NCI-H2029 treated with DMSO at 0.1 percent for 48 hours (cell line): ENCODE measurements at regions not wholly inside any gene's neighbourhood (a gene's known extent, or its start where the extent isn't known, plus 50 kb on each side); places are given as distances from the start of the nearest gene placed in this dataset.
"Not testable (repeated sequence)": the region's sequence is repeated elsewhere in the genome, so short reads cannot be mapped to it uniquely, and the experiment has no call there.

ENCODE experiments used
- DNase-seq: peaks from one replicate; lab custom pipeline; 2025; lab: John Stamatoyannopoulos, UW

- no peak for DNase-seq
These were observed 473.8 kb upstream of the HSF2 start for GRCh38 chr6:121925534-121926255.

GRCh38 chr6:121929301-121929700 is 470.2 kb upstream of the HSF2 start:
- DNase-seq, result no peak

DNA sequence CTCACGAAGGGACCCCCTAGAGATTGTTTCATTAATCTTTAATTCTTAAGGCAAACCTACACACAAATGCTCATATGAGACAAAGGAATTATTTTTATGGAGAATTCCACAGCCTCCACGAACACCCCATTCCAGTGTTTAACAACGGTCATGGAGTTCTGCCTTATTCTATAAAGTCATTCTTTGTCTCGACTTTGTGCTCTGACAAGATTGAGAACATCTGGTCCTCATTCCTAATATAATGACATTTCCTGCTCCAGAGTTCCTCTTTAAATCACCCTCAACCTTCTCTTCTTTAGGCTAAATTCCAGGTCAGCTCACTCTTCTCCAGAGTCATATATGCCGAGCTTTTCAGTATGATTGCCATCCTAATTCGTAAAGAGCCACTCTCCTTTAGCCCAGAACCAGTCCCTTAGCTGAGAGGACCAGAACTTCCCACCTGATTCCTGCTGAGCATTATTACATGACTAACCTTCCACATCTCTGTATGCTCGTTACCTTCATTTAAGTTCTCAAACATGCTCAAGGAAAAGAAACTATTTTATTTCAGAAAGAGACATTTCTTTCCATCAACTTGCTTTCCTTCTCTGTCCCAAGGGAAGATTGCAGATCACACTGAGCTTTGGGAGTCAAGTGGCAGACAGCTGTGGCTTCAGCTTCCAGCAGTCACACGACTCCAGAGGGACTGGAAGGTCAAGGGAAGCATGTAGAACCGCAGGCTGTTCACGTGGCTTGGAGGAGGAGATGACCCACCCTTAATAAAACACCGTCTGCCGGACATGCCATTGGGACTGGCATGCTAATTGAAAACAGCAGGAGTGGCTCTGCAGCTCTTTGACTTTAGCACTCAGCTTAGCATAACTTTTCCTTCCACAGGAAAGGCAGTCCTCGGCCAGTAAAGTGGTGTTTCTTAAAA is 467.1 kb upstream of the HSF2 start:
- DNase-seq, result no peak

GRCh38 chr6:121934451-121934850 is 465.0 kb upstream of the HSF2 start:
- DNase-seq, result no peak

DNA sequence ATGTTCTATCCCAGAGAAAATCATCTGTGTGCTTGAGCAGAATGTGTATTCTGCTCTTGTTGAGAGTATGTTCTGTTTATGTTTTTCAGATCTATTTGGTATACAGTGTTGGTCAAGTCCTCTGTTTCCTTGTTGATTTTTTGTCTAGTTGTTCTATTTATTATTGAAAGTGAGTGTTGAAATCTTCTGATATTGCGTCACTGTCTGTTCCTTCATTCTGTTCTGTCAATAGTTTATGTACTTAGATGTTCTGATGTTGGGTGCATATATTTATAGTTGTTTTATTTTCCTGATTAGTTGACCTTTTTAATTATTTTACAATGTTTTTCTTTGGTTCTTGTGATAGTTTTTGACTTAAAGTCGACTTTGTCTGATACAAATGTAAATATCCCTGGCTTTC is 458.7 kb upstream of the HSF2 start:
- DNase-seq, result no peak

- DNase-seq, result no peak
These were observed 455.1 kb upstream of the HSF2 start for GRCh38 chr6:121944354-121944753.

- DNase-seq, result no peak
These were observed 448.3 kb upstream of the HSF2 start for GRCh38 chr6:121951123-121951522.

GRCh38 chr6:121951918-121952379 is 447.5 kb upstream of the HSF2 start:
- no peak for DNase-seq

- not testable (repeated sequence) for DNase-seq
These were observed 444.1 kb upstream of the HSF2 start for GRCh38 chr6:121955401-121955800.

DNA sequence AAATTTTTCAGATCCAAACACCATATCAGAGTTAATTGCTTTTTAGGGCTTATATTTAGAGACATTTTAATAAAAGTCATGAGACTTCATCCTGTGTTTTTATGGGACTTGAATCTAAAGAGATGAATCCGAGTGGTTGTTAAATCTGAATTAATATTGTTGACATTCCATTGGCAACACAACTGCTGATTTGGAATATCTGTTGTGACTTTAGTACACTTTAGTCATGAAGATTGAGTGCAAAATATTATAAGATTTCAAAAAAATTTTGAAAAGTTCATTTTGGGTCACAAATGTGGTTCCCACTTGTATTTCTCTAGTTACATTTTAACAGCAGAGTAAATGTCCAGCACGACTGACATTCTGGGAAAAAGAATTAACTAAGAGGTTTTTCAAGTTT is 442.7 kb upstream of the HSF2 start:
- no peak for DNase-seq

DNA sequence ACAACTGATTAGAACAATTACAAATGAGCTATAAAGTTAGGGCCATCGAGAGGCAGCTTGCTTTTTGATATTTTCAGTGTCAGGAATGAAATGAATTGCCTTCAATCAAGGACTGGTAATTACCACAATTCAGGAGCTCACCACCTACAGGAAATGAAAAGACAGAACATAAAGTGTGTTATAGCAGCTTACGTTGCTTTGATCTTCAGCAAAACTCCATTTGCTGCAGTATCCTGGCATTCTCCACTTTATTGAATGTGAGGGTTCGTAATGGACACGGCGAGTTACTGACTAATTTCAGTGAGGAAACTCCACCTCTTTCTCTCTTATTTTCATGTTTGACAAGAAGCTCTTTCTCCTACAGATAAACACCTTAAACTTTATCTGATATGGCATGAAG is 440.0 kb upstream of the HSF2 start:
- no peak for DNase-seq

DNA sequence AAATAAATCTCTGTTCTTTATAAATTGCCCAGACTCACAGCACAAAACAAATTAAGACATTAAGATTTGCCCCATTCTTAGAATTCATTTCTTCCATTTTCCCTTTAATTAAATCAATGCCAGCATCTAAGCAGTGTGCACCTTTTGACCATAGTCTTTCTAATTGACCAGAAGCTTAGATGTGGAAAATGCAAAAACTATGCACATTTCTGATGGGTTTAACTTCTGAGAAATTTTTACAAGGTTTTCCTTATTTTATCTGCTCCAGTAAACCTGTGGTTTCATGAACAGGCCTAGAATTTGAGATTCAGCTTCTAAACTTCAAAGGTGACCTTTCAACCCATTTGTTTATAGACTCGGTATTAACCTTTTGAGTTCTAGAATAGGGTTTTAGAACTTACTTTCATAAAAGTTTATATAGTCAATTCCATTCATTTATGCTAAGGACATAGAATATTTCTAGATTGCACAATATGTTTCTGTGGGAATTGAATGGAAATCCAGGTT is 437.8 kb upstream of the HSF2 start:
- DNase-seq, result no peak

GRCh38 chr6:121963826-121964225 is 435.6 kb upstream of the HSF2 start:
- DNase-seq, result no peak

- no peak for DNase-seq
These were observed 433.7 kb upstream of the HSF2 start for GRCh38 chr6:121965739-121966138.

- no peak for DNase-seq
These were observed 431.8 kb upstream of the HSF2 start for GRCh38 chr6:121967631-121968030.

- DNase-seq, result no peak
These were observed 427.5 kb upstream of the HSF2 start for GRCh38 chr6:121971931-121972335.

GRCh38 chr6:121984956-121985355 is 414.5 kb upstream of the HSF2 start:
- DNase-seq, result no peak

DNA sequence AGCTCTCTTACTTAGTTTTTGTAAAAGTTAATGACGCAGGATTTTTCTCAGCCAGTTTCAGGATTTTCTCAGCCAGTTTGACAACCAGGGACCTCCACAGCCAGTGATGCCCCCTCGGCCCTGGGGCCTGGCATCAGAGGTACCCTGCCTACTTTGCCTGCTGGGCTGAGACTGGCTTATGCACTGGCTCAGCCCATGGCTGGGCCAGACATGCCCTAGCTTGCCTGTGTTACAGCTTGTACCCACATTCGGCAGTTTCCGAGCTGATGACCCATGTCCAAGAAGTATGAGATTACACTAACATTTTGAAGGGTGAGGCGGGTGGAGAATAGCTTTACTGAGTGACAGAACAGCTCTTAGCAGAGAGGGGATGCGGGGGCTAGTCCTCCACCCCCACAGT is 406.1 kb upstream of the HSF2 start:
- DNase-seq, result no peak

GRCh38 chr6:121994919-121995318 is 404.5 kb upstream of the HSF2 start:
- no peak for DNase-seq

GRCh38 chr6:121998631-121999030 is 400.8 kb upstream of the HSF2 start:
- no peak for DNase-seq

- no peak for DNase-seq
These were observed 399.9 kb upstream of the HSF2 start for GRCh38 chr6:121999456-122000065.

DNA sequence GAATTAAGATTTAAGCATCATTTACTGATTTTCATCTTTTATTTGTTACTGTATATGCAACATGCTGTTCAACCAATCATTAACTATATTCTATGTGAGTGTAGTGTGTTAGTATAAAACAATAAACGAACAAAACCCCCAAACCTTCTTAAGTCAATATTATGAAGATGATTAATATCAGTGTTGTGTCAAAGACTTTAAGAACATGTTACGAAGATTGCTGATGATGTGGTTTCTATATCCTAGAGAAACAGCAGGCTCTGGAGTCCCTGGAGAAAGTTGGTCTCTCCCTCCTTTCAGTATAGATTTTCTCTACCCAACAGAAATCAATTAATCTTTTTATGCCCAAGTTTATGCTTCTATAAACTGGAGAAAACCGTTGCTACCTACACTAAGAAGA is 393.8 kb upstream of the HSF2 start:
- DNase-seq, result no peak

GRCh38 chr6:122007339-122007738 is 392.1 kb upstream of the HSF2 start:
- DNase-seq, result no peak
